Osteoblast (primary cell): ENCODE measurements at regions not wholly inside any gene's neighbourhood (a gene's known extent, or its start where the extent isn't known, plus 50 kb on each side); places are given as distances from the start of the nearest gene placed in this dataset.

Experiments
- DNase-seq: peaks from one replicate; pipeline ENCODE4 v3.0.0; 2011; ENCODE audit warnings: low spot score, mixed read lengths; ENCODE audit not compliant: insufficient read length; ENCODE audit errors: missing footprints
- H2AFZ ChIP-seq: 2 replicates; pipeline ENCODE4 v1.6.0; 2011; ENCODE audit warnings: mild to moderate bottlenecking, low read length
- H3K27ac ChIP-seq: 2 replicates; pipeline ENCODE4 v1.5.1; 2011; ENCODE audit warnings: mild to moderate bottlenecking, low read depth, low read length, moderate library complexity
- H3K27me3 ChIP-seq: 2 replicates; pipeline ENCODE4 v1.6.0; 2012; ENCODE audit warnings: mild to moderate bottlenecking, control low read depth, inconsistent platforms, low read length, moderate library complexity; ENCODE audit not compliant: insufficient read depth
- H3K36me3 ChIP-seq: 2 replicates; pipeline ENCODE4 v1.5.1; 2011; ENCODE audit warnings: mild to moderate bottlenecking, low read length, control low read depth, moderate library complexity; ENCODE audit not compliant: insufficient read depth
- H3K4me1 ChIP-seq: 2 replicates; pipeline ENCODE4 v1.5.1; 2011; ENCODE audit warnings: mild to moderate bottlenecking, low read length, control low read depth, moderate library complexity; ENCODE audit not compliant: insufficient read depth
- H3K4me2 ChIP-seq: 2 replicates; pipeline ENCODE4 v1.6.0; 2011; ENCODE audit warnings: mild to moderate bottlenecking, low read length; ENCODE audit not compliant: insufficient read depth
- H3K4me3 ChIP-seq: fragments of 200-600 bp; sonication (generic); 3 replicates; pipeline ENCODE4 v1.5.1; 2012; ENCODE audit warnings: mild to moderate bottlenecking, low read length, inconsistent platforms; ENCODE audit not compliant: insufficient read depth
- H3K79me2 ChIP-seq: 2 replicates; pipeline ENCODE4 v1.6.0; 2012; ENCODE audit warnings: mild to moderate bottlenecking, low read length, control low read depth, inconsistent platforms; ENCODE audit not compliant: insufficient read depth
- H3K9me3 ChIP-seq: 2 replicates; pipeline ENCODE4 v1.5.1; 2011; ENCODE audit warnings: low read depth, low read length, control low read depth
- H4K20me1 ChIP-seq: 2 replicates; pipeline ENCODE4 v1.6.0; 2012; ENCODE audit warnings: mild to moderate bottlenecking, low read length, control low read depth; ENCODE audit not compliant: insufficient read depth
- TF ChIP-seq, protein P1 (sequence below): IDR thresholded peaks from 2 replicates; pipeline ENCODE4 v1.5.1; 2011; ENCODE audit warnings: mild to moderate bottlenecking, low read depth, low read length, moderate library complexity; ENCODE audit errors: extremely low read depth

DNA sequence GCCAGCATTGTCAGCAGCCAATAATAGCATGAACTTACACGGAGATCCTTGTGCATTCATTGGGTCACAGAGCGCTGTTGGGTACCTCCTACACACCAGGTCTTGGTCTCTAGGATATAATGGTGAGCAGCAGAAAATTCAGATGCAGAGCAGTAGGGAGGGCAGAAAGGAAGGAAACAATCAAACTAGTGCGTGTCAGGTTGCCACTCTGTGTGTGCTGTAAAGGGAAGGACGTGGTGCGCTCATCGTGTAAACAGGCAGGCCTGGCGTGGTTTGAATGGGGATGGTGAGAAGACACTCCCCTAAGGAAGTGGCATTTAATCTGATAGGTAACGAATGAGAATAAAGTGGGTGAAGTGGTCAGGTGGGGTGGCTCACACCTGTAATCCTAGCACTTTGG, 336.4 kb downstream of the CDH26 start:
- Histone ChIP-seq H3K79me2 (no peaks in the 10 kb centered on the region), H3K9me3 (no peaks in the 10 kb centered on the region), H2AFZ (no peak overlapping the region), H4K20me1 (no peaks in the 10 kb centered on the region), H3K4me1 (no peaks in the 10 kb centered on the region), H3K36me3 (no peaks in the 10 kb centered on the region), H3K27ac (no peak overlapping the region), H3K27me3 (no peaks in the 10 kb centered on the region), H3K4me2 (no peak overlapping the region), H3K4me3 (no peak overlapping the region)
- no peak for DNase-seq
- TF ChIP-seq, protein P1, sequence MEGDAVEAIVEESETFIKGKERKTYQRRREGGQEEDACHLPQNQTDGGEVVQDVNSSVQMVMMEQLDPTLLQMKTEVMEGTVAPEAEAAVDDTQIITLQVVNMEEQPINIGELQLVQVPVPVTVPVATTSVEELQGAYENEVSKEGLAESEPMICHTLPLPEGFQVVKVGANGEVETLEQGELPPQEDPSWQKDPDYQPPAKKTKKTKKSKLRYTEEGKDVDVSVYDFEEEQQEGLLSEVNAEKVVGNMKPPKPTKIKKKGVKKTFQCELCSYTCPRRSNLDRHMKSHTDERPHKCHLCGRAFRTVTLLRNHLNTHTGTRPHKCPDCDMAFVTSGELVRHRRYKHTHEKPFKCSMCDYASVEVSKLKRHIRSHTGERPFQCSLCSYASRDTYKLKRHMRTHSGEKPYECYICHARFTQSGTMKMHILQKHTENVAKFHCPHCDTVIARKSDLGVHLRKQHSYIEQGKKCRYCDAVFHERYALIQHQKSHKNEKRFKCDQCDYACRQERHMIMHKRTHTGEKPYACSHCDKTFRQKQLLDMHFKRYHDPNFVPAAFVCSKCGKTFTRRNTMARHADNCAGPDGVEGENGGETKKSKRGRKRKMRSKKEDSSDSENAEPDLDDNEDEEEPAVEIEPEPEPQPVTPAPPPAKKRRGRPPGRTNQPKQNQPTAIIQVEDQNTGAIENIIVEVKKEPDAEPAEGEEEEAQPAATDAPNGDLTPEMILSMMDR: no peak

DNA sequence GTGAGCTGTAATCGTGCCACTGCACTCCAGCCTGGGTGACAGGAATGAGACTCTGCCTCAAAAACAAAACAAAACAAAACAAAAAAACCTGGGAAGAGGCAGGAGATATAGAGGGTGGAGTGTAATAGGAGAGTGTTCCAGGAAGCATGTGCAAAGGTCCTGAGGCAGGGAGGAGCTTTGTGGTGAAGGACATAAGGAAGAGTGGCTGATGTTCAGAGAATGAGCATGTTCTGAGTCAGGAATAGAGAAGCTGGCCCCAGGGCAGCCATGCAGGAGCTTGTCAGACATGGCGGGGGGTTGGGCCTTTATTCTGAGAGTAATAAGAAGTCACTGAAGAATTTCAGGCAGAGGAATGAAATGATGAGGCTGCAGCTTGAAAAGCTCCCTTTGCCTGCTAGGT, 337.0 kb downstream of the CDH26 start:
- H3K4me2 ChIP-seq: no peak overlapping the region
- H3K4me1 ChIP-seq: no peaks in the 10 kb centered on the region
- TF ChIP-seq, protein P1: no peak
- no peaks in the 10 kb centered on the region for H3K9me3 ChIP-seq
- H4K20me1 ChIP-seq: no peaks in the 10 kb centered on the region
- no peaks in the 10 kb centered on the region for H3K27me3 ChIP-seq
- no peaks in the 10 kb centered on the region for H3K36me3 ChIP-seq
- no peak for DNase-seq
- no peaks in the 10 kb centered on the region for H3K79me2 ChIP-seq
- no peak overlapping the region for H3K27ac ChIP-seq
- H2AFZ ChIP-seq: no peak overlapping the region
- H3K4me3 ChIP-seq: no peak overlapping the region

DNA sequence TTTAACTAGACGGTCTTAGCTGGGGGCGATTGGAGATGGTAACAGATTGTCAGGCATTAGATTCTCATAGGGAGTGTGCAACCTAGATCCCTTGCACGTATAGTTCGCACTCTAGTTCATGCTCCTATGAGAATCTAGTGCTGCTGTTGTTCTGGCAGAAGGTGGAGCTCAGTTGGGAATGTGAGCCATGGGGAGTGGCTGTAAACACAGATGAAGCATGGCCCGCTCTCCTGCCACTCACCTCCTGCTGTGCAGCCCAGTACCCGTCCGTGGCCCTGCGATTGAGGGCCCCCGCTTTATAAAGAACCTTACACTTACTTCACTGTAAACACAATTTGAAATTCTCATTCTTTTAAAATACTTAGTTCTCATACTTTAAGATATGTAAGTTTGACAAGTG, 339.4 kb downstream of the CDH26 start:
- TF ChIP-seq, protein P1: no peak
- no peak overlapping the region for H3K4me3 ChIP-seq
- no peak for DNase-seq
- H3K79me2 ChIP-seq: no peaks in the 10 kb centered on the region
- no peak overlapping the region for H3K27ac ChIP-seq
- H3K4me2 ChIP-seq: no peak overlapping the region
- H3K27me3 ChIP-seq: no peaks in the 10 kb centered on the region
- no peaks in the 10 kb centered on the region for H3K36me3 ChIP-seq
- no peaks in the 10 kb centered on the region for H3K9me3 ChIP-seq
- H2AFZ ChIP-seq: no peak overlapping the region
- no peaks in the 10 kb centered on the region for H3K4me1 ChIP-seq
- H4K20me1 ChIP-seq: no peaks in the 10 kb centered on the region

DNA sequence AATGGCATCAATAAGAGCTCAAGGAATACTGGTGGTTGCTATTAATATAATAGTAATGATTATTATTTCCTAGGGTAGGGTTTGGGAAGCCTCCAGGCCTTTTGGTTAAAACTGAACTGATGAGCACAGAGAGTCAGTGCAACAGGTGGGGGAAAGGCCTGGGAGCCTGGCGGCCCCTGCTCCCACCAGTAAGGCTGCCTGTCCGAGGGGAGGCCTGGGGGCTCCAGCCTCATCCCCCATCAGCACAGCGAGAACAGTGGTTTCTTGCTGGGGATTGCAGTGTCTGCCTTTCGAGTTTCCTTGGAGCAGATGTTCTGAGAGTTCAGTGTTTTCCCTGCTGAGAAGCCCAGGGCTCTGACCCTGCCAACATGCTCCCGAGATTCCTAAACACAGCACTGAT, 340.4 kb downstream of the CDH26 start:
- Histone ChIP-seq H3K4me3 (no peak overlapping the region), H4K20me1 (no peaks in the 10 kb centered on the region), H3K4me1 (no peaks in the 10 kb centered on the region), H3K27me3 (no peaks in the 10 kb centered on the region), H2AFZ (no peak overlapping the region), H3K9me3 (no peaks in the 10 kb centered on the region), H3K4me2 (no peak overlapping the region), H3K27ac (no peak overlapping the region), H3K36me3 (no peaks in the 10 kb centered on the region), H3K79me2 (no peaks in the 10 kb centered on the region)
- TF ChIP-seq, protein P1: no peak
- no peak for DNase-seq
